ENCODE measurements at regions not wholly inside any gene's neighbourhood (a gene's known extent, or its start where the extent isn't known, plus 50 kb on each side); places are given as distances from the start of the nearest gene placed in this dataset.
"Not testable (repeated sequence)": the region's sequence is repeated elsewhere in the genome, so short reads cannot be mapped to it uniquely, and the experiment has no call there.

DNA sequence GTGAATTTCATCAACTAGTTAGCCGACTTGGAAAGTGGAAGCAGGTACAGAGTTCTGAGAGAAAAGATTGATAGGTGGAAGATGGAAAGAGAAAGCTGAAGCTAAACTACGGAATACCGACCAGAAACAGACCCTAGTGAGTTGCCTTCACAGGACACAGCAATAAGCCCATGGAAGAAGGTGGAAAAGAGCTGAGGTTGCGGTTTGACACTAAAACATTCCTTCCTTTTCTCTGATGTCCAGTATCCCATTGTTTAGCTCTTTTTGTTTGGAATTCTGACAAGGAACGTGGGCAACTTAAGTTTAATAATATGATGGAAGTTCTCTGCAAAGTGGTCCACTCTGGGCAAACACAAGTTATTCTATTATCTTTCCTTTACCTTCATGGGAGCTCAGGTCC is 110.1 kb upstream of the ADTRP start:
- no peak for FAIRE-seq

DNA sequence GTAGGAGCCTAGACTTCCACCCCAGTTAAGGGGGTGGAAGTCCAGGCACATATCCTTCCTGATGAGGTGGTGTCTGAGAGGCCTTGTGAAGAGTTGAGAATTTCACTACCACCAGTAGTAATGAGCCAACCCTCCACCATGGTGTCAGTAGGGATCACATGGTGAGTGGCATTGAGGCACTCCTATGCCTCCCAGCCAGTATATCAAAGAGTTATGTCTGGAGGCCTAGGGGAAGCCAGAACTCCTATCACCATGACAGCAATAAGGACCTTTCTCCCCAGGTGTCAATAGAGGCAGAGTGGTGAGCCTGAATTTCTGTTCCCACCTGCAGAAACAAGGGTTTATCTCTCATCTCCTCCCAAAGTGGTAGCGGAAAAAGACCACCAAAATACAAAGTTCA is 106.6 kb upstream of the ADTRP start:
- FAIRE-seq = no peak

DNA sequence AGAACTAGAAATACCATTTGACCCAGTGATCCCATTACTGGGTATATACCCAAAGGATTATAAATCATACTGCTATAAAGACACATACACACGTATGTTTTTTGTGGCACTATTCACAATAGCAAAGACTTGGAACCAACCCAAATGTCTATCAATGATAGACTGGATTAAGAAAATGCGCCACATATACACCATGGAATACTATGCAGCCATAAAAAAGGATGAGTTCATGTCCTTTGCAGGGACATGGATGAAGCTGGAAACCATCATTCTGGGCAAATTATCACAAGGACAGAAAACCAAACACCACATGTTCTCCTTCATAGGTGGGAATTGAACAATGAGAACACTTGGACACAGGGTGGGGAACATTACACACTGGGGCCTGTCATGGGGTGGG is 104.9 kb upstream of the ADTRP start:
- FAIRE-seq = not testable (repeated sequence)

DNA sequence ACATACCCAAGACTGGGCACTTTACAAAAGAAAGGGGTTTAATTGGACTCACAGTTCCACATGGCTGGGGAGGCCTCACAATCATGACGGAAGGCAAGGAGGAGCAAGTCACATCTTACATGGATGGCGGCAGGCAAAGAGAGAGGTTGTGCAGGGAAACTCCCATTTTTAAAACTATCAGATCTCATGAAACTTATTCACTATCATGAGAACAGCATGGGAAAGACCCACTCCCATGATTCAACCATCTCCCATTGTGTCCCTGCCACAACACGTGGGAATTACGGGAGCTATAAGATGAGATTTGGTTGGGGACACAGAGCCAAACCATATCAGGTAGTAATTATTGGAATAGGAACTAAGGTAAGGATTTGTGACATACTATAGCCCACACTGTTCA is 101.6 kb upstream of the ADTRP start:
- not testable (repeated sequence) for FAIRE-seq

DNA sequence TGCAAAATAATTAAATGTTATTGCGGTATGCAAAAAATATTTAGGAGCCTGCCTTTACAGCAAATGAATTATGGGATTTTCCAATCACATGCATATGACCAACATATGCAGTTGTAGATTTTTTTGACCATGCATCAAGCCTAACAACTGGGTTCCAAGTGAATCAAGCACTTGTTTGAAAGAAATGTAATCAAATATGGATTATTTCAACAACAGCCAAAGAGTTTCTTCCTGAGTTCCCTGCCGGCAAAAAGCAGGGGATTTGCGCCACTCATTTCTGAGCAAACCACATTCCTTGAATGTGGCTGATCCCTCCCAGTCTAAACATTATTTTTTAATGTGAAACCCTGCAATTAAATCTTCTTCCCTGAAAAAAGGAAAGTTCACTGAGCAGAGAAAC is 100.1 kb upstream of the ADTRP start:
- no peak for FAIRE-seq

DNA sequence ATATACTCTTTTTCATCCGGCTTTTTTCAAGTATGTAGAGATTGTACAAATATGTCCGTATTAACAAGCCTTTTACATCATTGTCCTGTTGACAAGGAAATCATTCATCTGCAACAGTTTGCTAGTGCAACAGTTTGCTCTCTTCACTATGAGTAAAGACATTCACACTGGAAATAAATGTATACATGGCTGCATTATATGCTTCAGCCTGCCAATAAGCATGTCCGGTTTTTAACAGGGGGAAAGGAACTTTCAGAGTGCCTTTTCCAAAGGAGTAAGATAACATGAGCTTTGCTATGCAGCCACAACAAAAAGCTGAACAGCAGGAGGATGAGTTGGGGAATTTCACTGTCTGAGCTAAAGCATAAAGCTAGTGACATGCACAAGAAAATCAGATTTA is 99.4 kb upstream of the ADTRP start:
- no peak for FAIRE-seq

DNA sequence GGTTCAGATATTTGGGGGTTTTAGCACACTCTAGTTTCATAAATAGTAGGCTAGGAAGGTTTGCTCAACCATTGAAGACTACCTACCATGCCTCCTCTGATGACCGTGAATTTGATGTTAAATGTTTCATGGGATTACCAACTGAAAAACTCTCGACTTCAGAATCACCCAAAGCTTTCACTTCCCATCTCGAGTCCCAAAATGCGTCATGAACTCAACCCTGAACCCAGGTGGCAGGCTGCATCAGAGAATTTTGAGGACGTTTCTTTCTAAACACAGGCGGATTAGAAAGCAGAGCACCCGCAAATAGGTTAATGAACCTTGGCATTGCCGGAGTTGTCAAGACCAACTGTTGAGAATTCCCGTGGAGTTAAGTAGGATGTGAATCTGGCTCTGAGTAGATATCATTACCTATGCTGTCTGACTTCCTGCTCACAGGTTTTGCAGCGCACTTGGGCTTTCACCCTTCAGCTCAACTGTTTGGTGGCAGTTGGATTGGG is 98.4 kb upstream of the ADTRP start:
- FAIRE-seq = no peak

DNA sequence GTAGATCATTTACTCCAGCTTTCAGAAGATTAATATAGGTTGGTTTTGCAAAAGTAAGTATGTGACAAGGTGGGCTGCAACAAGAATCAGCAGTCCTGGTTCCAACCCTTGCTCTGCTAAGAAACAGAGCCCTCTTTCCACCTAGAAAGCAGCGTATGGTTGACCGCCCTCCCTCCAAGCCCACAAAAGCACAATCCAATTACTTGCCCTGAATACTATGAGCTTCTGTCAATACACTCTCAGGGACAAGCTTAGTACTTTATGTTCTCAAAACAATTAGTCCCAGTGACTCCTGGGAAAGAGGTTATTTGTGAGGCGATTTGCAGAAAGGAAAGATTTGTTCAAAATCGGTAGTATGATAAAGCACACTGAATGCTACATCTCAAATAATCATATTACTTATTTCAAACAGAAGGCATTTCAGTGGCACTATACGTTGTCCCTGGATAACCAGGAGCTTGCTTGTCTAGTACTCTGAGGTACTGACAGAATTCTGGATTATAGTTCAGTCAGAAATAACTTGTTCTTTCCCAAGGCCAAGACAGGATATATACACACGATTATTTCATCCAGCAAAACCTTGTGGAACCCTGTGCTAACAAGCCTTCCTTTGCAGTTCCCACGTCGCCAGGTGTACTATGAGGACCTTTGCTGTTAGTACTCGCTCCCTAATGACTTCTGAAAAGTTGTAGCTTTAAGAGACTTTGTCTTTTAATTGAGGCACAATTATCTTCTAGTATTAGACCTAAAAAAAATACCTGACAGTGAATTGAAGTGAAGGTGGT is 96.9 kb upstream of the ADTRP start:
- no peak for FAIRE-seq

DNA sequence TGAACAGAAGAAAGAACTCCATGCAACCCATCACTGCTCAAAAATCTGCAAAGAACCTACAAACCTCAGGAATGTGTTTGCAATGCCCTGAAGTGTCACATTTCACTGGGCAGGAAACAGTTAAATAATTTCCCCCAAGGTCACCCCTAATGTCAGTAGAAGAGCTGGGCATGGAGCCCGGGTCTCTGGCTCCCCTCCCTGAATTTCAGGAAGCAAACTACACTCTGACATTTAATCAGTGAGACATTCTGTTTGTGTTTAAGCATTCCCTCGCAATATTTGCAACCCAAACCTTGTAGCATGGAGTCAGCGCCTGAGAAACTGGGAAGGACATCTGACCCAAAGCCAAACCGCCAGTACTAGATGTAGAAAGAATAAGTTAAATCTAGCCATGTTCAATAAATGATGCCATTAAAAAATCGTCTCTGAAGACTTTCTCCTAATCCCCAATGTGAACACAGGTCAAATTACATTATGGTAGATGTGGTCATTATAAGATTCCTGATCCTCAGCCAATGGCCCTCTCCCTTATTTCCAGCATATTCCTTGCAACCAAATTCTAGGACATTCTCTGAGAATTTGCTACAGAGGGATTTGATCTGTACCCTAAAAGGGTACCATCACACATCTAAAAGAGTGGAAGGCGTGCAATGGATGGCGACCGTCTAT is 91.2 kb upstream of the ADTRP start:
- no peak for FAIRE-seq

DNA sequence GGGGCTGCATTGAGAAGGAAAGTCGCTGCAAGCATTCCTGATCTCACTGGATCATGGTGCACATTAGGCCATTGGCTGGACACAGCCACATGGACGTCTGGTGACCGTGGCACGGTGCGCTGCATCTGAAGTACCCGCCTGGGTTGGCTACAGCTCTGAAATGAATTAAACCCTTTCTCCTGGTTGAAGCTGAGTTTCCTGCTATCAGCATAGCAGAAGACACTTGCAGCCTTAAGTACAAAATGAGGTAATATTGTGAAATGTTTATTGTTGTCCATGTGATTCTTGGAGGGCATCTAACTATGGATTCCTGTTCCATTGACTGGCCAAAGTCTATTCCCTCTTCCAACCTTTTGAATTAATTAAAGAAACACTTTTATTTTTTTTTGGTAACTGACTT is 89.8 kb upstream of the ADTRP start:
- FAIRE-seq = no peak

DNA sequence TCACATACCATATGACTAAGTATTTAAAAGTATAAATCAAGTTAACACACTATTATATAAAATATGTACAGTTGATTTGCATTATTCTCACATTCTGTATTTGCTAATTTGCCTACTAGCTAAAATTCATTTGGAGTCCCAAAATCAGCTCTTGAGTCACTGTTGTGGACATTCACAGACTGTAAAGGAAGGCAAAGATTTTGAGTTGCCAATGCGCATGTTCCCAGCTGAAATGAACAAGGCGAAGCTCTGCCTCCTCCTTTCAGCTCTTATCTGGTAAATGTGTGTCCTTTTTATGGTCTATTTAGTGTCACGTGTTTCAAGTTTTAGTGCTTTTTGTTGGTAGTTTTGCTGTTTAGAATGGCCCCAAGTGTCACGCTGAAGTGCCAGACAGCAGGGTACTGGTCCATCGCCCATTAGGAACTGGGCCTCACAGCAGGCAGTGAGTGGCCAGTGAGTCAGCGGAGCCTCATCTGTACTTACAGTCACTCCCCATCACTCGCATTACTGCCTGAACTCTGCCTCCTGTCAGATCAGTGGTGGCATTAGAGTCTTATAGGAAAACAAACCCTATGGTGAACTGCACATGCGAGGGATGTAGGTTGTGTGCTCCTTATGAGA is 87.2 kb upstream of the ADTRP start:
- FAIRE-seq = no peak

DNA sequence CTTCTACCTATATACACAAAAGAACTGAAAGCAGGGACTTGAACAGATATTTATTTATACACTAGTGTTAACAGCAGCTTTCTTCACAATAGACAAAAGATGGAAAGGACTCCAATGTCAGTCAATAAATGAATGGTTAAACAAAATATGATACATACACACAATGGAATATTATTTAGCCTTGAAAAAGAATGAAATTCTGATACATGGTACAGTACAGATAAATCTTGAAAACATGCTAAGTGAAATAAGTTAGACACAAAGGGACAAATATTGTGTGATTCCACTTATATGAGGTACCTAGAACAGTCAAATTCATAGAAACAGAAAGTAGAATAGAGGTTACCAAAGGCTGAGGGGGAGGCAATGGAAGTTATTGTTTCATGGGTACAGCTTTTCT is 79.8 kb upstream of the ADTRP start:
- FAIRE-seq = no peak

DNA sequence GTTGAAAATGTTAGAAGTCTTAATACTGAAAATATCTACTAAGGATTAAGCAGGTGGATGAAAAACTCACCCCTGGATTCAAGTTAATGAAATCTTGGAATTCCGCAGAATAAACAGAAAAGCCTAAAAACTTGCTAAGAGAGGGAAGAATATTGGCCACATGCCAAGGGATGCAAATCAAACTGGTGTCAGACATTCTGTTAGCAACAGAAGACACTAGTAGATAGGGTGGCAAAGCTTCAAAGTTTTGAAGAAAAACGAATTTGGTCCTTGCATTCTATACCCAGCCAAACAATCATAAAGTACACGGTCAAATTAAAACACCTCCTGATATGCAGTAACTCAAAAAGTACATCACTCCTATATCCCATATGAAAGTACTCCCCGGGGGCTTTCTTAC is 77.1 kb upstream of the ADTRP start:
- no peak for FAIRE-seq

DNA sequence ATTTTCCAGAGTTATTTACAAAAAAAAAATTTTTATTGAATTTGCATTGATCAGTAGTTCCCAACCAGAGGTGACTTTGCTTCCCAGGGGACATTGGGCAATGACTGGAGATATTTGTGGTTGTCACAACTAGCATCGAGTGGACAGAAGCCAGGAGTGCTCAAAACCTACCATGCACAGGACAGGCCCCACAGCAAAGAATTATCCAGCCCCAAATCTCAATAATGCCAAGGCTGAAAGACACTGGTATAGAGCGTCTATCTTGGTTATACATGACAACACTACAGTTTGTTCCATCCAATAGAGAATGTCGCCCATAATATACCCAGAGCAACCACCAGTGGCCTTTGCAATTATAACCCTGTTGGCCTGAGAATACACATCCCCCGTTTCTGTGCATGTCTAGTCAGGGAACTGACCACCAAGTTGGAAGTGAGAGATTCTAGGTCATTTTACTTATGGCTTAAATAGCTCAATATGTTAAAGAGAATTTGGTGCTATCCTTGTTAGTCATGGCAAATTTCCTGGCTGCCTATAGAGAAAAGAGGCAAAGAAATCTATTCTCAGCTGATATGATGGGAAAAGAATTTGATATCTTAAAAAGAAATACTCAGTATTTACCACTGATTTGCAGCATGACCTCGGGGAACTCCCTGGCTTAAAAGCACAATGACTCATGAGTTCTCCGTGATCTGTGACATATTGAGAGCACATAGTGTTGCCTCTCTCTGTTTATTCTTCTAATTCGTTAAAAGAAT is 76.0 kb upstream of the ADTRP start:
- FAIRE-seq = peak; percentile 43

DNA sequence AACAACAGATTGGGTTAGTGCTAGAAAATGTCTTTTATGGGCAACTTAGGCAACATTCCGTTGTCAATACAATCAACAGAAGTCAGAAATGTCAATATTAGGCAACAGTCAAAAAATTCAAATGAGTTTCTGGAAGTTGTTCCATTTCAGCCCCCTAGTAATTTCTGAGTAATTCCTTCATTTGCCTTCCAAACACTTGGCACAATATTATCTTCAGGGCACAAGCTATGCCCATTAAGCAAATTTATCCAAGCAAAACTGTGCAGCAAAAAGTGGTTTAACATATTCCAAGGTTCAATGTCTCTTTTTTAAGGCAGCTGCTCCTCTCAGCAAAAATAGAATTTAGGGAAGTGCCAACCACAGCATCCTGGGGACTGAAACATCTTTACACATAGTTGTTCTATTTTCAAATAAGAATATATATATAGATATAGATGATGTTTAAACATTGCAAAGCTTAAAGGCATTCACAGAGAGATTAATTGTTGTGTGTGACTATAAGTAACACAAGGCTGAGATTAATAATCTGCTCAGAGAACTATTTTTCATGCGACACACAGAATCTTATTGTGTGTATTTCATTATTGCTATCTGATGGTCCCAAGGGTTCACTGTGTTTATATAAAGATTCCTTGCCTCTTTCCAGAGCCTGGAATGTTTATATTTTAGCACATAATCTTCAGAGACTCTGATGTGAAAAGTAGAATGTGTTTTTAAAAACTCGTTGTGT is 75.2 kb upstream of the ADTRP start:
- FAIRE-seq = no peak

DNA sequence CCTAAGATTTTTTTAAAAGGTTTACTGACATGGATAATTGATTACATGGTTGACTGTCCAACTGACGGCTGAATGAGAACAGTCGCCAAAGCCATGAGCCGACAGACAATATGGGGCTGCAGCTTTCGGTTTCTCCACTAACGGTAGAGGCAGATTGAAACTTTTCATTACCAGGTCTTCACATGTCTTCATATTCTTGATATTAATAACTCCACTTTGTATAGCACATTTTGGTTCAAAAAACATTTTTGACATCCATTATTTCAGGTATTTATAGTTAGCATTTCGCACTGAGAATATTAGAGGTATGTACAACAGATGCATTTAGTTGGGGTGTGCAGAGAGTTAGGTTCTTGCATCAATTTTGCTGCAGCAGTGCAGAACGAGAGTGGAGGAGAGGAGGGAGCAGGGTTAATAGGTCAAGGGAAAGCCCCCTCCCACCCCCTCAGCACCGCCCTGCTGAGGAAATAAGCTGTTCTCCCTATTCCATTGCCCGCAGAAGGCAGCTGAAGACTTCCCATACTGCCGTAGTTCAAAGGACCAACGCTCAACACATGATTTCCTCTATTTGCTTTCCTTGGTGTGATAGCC is 73.6 kb upstream of the ADTRP start:
- FAIRE-seq = no peak

DNA sequence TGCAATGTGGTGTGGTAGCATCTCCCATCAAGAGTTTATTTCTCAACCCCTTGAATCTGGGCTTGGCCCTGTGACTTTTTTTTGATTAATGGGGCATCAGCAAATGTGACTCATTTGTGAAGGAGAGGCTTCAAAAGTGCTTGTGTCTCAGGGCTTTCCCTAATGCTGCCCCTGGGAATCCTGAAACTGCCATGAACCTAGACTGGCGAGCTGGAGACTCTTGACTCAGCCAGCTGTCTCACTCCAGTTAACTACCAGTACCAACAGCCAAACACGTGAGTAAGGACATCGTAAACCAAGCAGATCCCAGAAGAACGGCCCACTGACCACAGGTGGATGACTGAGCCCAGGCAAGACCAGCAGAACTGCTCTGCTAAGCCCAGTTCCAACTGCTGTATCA is 72.8 kb upstream of the ADTRP start:
- no peak for FAIRE-seq

DNA sequence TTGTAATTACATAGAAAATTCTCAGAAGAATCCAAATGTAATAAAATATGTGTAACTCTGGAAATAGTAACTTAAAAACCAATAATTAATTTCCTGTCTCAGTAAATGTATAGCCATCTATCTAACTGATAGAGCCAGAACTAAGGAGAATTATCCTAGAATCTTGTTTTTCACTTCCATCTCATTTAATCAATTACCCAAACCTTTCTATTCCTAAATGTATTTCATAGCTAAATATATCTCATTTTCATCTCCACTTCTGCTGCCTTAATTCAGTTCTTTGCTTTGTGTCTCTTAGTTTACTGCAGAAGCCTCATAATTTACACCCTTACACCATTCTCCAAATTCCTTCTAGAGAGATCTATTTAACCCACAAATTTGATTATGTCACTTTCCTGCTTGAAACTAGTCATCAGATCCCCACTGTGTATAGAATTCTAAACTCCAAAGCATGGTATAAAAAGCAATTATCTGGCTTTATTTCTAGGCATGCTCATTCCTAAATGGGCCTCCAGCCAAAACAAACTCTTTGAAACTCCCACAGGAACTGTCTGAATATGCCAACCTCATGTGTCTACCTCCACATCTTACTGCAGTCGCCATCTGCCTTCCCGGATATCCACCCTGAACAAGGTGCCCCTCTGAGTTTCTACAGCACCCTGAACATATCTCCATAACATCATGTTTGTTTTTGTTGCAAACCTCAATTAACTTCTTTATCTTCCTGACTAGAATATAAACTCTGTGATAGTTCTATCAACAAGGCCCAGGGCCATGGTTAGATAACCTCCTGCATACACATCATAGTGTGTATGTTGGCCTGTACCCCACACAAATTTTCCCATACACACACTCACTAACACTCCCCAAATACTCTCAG is 70.5 kb upstream of the ADTRP start:
- no peak for FAIRE-seq

DNA sequence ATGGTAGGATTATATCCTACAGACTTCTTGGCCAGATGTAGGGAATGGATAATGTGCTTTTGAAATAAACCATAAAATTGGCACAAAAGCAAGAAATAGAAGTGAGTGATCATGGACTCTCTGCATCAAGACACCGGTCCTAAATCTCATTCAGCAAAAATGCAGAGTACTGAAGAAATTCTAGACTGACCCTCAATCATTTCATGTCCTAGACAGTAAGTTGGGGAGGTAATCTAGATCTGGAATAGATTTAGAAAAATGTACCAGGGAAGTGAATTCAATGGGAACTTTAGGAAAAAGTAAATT is 69.7 kb upstream of the ADTRP start:
- FAIRE-seq = no peak

DNA sequence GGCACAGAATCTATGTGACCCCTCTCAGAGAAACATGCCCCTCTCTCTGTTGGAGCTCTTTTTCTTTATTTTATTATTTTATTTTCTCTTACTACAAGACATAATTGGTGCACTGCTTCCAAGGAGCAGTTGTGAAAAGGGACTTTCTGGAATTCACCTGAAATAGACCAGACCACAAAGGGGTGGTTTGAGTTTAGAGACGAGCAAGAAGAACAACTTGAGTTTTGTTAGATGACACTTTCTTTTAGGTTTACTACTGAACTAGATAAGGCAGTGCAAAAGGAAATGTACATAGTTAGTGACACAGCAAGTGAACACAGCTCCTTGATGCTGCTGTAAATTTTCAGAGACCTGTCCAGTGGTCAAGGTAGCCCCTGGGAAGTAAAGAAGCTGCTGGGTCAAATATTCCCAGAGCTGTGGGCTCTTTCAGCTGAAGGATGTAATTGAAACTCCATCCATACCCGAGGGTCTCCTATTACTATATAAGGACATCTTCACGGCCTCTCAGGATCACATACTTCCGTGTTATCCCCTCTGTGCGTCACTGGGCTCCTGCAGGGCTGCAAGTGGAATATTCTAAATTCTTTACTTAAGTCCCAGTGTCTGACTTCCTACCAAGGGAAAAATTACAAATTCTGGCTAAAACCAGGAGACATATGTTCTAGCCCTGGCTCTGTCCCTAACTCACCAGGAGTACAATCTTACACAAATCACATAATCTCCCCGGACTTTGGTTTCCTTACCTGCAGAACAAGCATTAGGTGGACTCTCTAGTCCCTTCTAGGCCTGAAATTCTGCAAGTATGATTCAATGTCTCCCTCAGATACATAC is 69.1 kb upstream of the ADTRP start:
- FAIRE-seq = no peak
